Adrenal gland (tissue), 9 donors: ENCODE measurements at regions not wholly inside any gene's neighbourhood (a gene's known extent, or its start where the extent isn't known, plus 50 kb on each side); places are given as distances from the start of the nearest gene placed in this dataset.
"Not testable (repeated sequence)": the region's sequence is repeated elsewhere in the genome, so short reads cannot be mapped to it uniquely, and the experiment has no call there.

Experiments used
- DNase-seq, 7 donors: peaks; one replicate each; pipeline ENCODE4 v3.0.0-alpha.2; 2019 to 2020
- H3K27ac ChIP-seq, 5 donors: fragments of 200-600 bp; sonication (generic) in 4 of 5; 1 replicate in 3 of 5; 2 replicates in 2 of 5; pipeline versions ENCODE4 v1.5.1 to v1.8.0; 2016 to 2020; ENCODE audit warnings: mild to moderate bottlenecking in 1 of 5
- H3K27me3 ChIP-seq: fragments of 200-600 bp; 2 replicates; pipeline ENCODE4 v1.8.0; 2021
- H3K36me3 ChIP-seq, 2 donors: fragments of 200-600 bp; replicated peaks in 1 of 2; 1 replicate in 1 of 2; 2 replicates in 1 of 2; pipeline versions ENCODE4 v1.5.1 to v1.8.0; 2018 to 2022
- H3K4me1 ChIP-seq, 2 donors: fragments of 200-600 bp; replicated peaks in 1 of 2; 1 replicate in 1 of 2; 2 replicates in 1 of 2; pipeline versions ENCODE4 v1.5.1 to v1.8.0; 2018 to 2021
- H3K4me3 ChIP-seq, 4 donors: fragments of 200-600 bp; sonication (generic) in 3 of 4; one replicate each; pipeline ENCODE4 v1.5.1; 2016 to 2018
- H3K9me3 ChIP-seq, 3 donors: fragments of 200-600 bp; sonication (generic) in 1 of 3; replicated peaks in 1 of 3; 1 replicate in 2 of 3; 2 replicates in 1 of 3; pipeline versions ENCODE4 v1.5.1 to v1.8.0; 2016 to 2021
- POLR2A ChIP-seq, 2 donors: fragments of 450-650 bp; IDR thresholded peaks; one replicate each; pipeline ENCODE4 v1.6.1; 2017; ENCODE audit warnings: antibody characterized with exemption in 2 of 2, mild to moderate bottlenecking in 2 of 2, moderate library complexity in 1 of 2
- WGBS, 4 donors: extraction: QIAGEN DNeasy Blood & Tissue Kit in 2 of 4; methylation state at CpG; one replicate each; pipeline versions ENCODE4 v1.1.5 to v1.1.7; 2013 to 2017; 5-methylcytosine and 5-hydroxymethylcytosine counted together
- intact Hi-C, 2 donors: fragments of 100-400 bp; cut with DNase I; formaldehyde crosslinking; loops; one replicate each; pipeline versions ENCODE4 v1.14.1 to v1.15.0; 2022 to 2023
- TF ChIP-seq, protein P1 (sequence below), 6 experiments: fragments of 450-650 bp in 4 of 6; fragments of 200-600 bp in 2 of 6; sonication (generic) in 1 of 6; IDR thresholded peaks; 1 replicate in 5 of 6; 2 replicates in 1 of 6; pipeline versions ENCODE4 v1.5.1 to v1.8.0; 2016 to 2021; ENCODE audit warnings: antibody characterized with exemption in 6 of 6, mild to moderate bottlenecking in 2 of 6, moderate library complexity in 1 of 6
- donor health status: healthy with polysubstance abuse.
- donor health status: Bipolar disorder and iron deficiency.
- donor health status: DM: yes; HTN: yes; CAD: no.
- donor health status: DM: no; HTN: no; CAD: no.
- donor health status: DM: no; HTN: no; CAD: no.

DNA sequence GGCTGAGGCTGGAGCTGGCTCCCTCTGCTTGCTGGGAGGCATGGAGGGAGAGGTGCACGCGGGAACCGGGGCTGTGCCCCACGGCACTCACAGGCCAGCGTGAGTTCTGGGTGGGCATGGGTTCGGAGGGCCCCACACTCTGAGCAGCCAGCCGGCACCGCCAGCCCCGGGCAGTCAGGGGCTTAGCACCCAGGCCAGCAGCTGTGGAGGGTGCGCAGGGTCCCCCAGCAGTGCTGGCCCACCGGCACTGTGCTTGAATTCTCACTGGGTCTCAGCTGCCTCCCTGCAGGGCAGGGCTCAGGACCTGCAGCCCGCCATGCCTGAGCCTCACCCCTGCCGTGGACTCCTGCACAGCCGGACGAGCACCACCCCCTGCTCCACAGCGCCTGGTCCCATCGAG lies 164.9 kb upstream of the PLD5 start:
- H3K27ac ChIP-seq = no peak overlapping the region
- H3K9me3 ChIP-seq = no peaks in the 10 kb centered on the region
- no peak for DNase-seq
- 84 to 100% (median 85%) methylated on average over 7 to 17 of the region's 17 CpGs; no CpG with 5 or more reads in 1 of the 4 donors for WGBS, 4 donors
- H3K4me3 ChIP-seq = no peak overlapping the region
- no peaks in the 10 kb centered on the region for H3K27me3 ChIP-seq
- intact Hi-C loops = no loop called here
- H3K4me1 ChIP-seq = no peaks in the 10 kb centered on the region
- no peaks in the 10 kb centered on the region for H3K36me3 ChIP-seq
- TF ChIP-seq, protein P1, sequence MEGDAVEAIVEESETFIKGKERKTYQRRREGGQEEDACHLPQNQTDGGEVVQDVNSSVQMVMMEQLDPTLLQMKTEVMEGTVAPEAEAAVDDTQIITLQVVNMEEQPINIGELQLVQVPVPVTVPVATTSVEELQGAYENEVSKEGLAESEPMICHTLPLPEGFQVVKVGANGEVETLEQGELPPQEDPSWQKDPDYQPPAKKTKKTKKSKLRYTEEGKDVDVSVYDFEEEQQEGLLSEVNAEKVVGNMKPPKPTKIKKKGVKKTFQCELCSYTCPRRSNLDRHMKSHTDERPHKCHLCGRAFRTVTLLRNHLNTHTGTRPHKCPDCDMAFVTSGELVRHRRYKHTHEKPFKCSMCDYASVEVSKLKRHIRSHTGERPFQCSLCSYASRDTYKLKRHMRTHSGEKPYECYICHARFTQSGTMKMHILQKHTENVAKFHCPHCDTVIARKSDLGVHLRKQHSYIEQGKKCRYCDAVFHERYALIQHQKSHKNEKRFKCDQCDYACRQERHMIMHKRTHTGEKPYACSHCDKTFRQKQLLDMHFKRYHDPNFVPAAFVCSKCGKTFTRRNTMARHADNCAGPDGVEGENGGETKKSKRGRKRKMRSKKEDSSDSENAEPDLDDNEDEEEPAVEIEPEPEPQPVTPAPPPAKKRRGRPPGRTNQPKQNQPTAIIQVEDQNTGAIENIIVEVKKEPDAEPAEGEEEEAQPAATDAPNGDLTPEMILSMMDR (IDR thresholded peaks at IDR 0.05) = no peak
- no peak for TF ChIP-seq POLR2A (IDR thresholded peaks at IDR 0.05)

DNA sequence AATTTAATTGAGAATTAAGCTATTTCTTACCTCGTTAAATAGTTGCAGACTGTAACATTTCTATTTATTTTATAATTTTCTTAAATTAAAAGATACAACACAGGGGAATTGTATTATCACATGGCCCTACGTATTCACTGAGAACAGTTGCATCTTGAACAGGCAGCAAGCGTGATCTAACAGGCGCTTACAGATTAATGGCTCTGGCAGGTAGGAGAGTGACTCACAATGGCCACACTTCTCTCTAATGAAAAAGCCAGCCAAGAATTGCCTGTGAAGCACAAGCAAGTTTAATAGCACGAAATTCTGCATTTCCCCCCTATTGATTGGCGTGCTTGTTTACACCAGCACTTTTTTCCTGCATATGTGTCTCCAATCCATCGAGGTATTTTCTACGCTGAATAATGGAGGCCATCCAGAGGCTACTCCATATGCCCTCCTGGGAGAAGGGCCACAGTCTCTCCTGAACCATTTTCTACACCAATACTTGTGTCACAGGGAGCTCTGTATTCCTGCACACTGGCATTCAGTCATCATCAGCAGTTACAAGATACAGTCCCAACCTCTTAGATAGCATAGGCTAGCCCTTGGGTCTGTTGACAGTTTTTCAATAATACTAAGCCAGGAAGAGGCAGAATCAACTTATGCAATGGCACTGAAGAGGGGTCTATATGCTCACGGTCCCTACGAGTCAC lies 150.6 kb upstream of the PLD5 start:
- Histone ChIP-seq H3K36me3 (no peaks in the 10 kb centered on the region), H3K4me1 (no peaks in the 10 kb centered on the region), H3K27me3 (no peaks in the 10 kb centered on the region), H3K27ac (no peak overlapping the region), H3K9me3 (no peaks in the 10 kb centered on the region), H3K4me3 (no peak overlapping the region)
- 70 to 82% (median 80%) methylated on average over 10 of the region's 10 CpGs for WGBS, 4 donors
- intact Hi-C loops = no loop called here
- TF ChIP-seq, protein P1 (IDR thresholded peaks at IDR 0.05) = no peak
- no peak for TF ChIP-seq POLR2A (IDR thresholded peaks at IDR 0.05)
- no peak for DNase-seq

DNA sequence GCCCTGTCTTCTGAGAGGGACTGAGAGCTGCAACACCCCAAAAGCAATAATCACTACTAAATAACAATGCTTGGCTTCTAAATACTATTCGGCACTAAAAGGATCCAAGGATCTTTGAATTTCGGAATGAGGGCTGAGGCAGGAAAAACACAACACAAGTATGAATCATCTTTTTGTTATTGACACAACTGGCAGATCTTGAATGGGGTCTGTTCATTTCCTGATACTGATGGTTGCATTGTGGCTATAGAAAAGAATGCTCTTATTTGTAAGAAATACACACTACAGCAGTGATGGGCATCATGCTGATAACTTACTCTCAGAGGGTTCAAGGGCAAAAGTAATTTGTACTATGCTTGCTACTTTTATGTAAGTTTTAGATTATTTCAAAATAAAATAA lies 149.2 kb upstream of the PLD5 start:
- intact Hi-C loops = no loop called here
- no peaks in the 10 kb centered on the region for H3K9me3 ChIP-seq
- 35 to 57% (median 48%) methylated on average over 2 of the region's 2 CpGs for WGBS, 4 donors
- no peak overlapping the region for H3K4me3 ChIP-seq
- no peaks in the 10 kb centered on the region for H3K36me3 ChIP-seq
- no peaks in the 10 kb centered on the region for H3K27me3 ChIP-seq
- H3K27ac ChIP-seq = no peak overlapping the region
- TF ChIP-seq POLR2A (IDR thresholded peaks at IDR 0.05) = no peak
- TF ChIP-seq, protein P1 (IDR thresholded peaks at IDR 0.05) = no peak
- no peak for DNase-seq
- H3K4me1 ChIP-seq = no peaks in the 10 kb centered on the region

DNA sequence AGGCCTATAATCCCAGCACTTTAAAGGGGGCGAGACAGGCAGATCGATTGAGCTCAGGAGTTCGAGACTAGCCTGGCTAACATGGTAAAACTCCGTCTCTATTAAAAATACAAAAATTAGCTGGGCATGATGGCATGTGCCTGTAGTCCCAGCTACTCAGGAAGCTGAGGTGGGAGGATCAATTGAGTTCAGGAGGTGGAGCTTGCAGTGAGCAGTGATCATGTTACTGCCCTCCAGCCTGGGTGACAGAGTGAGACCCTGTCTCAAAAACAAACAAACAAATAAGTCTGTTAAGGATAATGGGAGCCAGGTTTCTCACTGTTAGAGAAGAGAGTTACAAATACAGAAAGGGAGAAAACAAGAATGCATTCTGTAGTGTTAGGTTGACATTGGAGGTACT lies 148.7 kb upstream of the PLD5 start:
- H3K9me3 ChIP-seq, H3K4me1 ChIP-seq, H3K4me3 ChIP-seq, intact Hi-C loops, H3K27ac ChIP-seq, H3K36me3 ChIP-seq, DNase-seq, H3K27me3 ChIP-seq: not testable (repeated sequence)
- 80 to 93% (median 91%) methylated on average over 4 of the region's 4 CpGs for WGBS, 4 donors

DNA sequence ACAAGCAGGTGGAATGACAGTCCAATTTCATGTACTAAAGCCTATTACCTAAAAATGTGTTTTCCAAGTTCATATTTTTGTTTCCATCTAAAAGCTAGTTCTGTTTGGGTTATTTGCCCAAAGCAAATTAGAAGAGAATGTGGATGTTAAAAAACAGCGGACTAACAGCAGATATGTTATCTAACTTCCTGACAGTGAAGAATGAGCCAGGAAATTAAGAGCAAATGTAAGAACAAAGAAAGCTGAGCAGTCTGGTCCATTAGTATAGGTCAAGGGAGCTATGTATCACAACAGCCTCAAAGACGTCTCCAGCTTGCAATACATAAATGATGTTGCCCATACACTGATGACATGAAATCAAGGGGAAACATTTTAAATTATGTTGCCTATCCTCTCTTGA lies 145.5 kb upstream of the PLD5 start:
- no peaks in the 10 kb centered on the region for H3K9me3 ChIP-seq
- TF ChIP-seq POLR2A (IDR thresholded peaks at IDR 0.05) = no peak
- TF ChIP-seq, protein P1 (IDR thresholded peaks at IDR 0.05) = no peak
- no peaks in the 10 kb centered on the region for H3K4me1 ChIP-seq
- H3K27me3 ChIP-seq = no peaks in the 10 kb centered on the region
- WGBS, 4 donors = 4 to 9% (median 8%) methylated on average over 2 of the region's 2 CpGs
- intact Hi-C loops = no loop called here
- no peak for DNase-seq
- H3K36me3 ChIP-seq = no peaks in the 10 kb centered on the region
- H3K4me3 ChIP-seq = no peak overlapping the region
- H3K27ac ChIP-seq = no peak overlapping the region
